ENCODE measurements at regions not wholly inside any gene's neighbourhood (a gene's known extent, or its start where the extent isn't known, plus 50 kb on each side); places are given as distances from the start of the nearest gene placed in this dataset.

GRCh38 chr11:37710031-37710430, 1112.0 kb upstream of the RAG2 start:
- no peaks in the 10 kb centered on the region for H3K36me3 ChIP-seq
- TF ChIP-seq, protein P1, sequence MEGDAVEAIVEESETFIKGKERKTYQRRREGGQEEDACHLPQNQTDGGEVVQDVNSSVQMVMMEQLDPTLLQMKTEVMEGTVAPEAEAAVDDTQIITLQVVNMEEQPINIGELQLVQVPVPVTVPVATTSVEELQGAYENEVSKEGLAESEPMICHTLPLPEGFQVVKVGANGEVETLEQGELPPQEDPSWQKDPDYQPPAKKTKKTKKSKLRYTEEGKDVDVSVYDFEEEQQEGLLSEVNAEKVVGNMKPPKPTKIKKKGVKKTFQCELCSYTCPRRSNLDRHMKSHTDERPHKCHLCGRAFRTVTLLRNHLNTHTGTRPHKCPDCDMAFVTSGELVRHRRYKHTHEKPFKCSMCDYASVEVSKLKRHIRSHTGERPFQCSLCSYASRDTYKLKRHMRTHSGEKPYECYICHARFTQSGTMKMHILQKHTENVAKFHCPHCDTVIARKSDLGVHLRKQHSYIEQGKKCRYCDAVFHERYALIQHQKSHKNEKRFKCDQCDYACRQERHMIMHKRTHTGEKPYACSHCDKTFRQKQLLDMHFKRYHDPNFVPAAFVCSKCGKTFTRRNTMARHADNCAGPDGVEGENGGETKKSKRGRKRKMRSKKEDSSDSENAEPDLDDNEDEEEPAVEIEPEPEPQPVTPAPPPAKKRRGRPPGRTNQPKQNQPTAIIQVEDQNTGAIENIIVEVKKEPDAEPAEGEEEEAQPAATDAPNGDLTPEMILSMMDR (IDR thresholded peaks at IDR 0.05; ENCODE audit: borderline replicate concordance), result no peak
- no peak overlapping the region for H3K27ac ChIP-seq (replicated peaks)
- no peaks in the 10 kb centered on the region for H3K27me3 ChIP-seq (ENCODE audit: low read depth)
- no peaks in the 10 kb centered on the region for H3K4me1 ChIP-seq
- intact Hi-C loops (cut with micrococcal nuclease), result no loop called here
- H3K9me3 ChIP-seq (replicated peaks), result no peaks in the 10 kb centered on the region
- no peak for DNase-seq
- no peak overlapping the region for H3K4me3 ChIP-seq

DNA sequence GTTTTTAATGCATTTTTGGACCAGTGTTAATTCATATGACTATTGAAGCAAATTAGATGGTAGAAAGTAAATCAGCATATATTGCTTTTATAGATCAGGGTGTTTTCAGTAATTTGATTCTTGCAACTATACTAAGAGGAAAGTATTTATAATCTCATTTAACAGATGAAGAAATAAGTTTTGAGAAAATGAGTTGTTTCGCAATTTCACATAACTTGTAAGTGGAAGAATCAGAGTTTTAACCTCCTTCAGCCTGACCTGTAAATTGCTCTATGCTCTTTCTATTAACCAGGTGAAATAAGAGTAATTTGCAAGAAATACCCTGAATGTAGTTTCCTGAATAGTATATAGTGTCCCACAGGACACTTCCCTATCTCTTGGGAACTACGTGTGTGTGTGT, 1106.8 kb upstream of the RAG2 start:
- no peak overlapping the region for H3K4me3 ChIP-seq
- H3K36me3 ChIP-seq, result no peaks in the 10 kb centered on the region
- H3K27me3 ChIP-seq (ENCODE audit: low read depth), result no peaks in the 10 kb centered on the region
- H3K4me1 ChIP-seq, result no peaks in the 10 kb centered on the region
- TF ChIP-seq, protein P1 (IDR thresholded peaks at IDR 0.05; ENCODE audit: borderline replicate concordance), result no peak
- no peak overlapping the region for H3K27ac ChIP-seq (replicated peaks)
- H3K9me3 ChIP-seq (replicated peaks), result peaks cover 9% of the 10 kb centered on the region
- no peak for DNase-seq
- intact Hi-C loops (cut with micrococcal nuclease), result no loop called here

DNA sequence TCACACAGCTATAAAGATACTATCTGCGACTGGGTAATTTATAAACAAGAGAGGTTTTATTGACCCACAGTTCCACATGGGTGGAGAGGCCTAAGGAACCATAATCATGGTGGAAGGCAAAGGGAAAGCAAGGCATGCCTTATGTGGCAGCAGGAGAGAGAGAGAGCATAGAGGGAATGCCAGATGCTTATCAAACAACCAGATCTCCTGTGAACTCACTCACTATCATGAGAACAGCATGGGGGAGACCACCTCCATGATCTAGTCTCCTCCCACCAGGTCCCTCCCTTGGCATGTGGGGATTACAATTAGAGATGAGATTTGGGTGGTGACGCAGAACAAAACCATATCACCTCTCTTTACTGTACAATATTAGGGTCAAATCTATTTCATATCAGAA, 1101.6 kb upstream of the RAG2 start:
- intact Hi-C loops (cut with micrococcal nuclease), result no loop called here
- H3K27ac ChIP-seq (replicated peaks), result no peak overlapping the region
- TF ChIP-seq, protein P1 (IDR thresholded peaks at IDR 0.05; ENCODE audit: borderline replicate concordance), result no peak

DNA sequence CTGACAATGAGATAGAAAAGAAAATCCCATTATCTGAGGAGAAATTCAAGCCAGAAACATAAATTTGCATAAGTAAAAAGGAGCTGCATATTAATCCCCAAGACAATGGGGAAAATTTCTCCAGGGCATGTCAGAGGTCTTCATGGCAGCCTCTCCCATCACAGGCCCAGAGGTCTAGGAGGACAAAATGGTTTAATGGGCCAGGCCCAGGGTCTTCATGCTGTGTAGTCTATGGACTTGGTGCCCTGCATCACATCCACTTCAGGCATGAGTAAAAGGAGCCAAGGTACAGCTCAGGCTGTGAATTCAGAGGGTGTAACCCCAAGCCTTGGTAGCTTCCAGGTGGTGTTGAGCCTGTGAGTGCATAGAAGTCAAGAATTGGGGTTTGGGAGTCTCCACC, 1097.2 kb upstream of the RAG2 start:
- no peak for DNase-seq
- H3K27ac ChIP-seq (replicated peaks), result no peak overlapping the region
- H3K27me3 ChIP-seq (ENCODE audit: low read depth), result no peaks in the 10 kb centered on the region
- H3K4me3 ChIP-seq, result no peak overlapping the region
- TF ChIP-seq, protein P1 (IDR thresholded peaks at IDR 0.05; ENCODE audit: borderline replicate concordance), result no peak
- H3K9me3 ChIP-seq (replicated peaks), result peaks cover 45% of the 10 kb centered on the region
- H3K36me3 ChIP-seq, result no peaks in the 10 kb centered on the region
- intact Hi-C loops (cut with micrococcal nuclease), result no loop called here
- H3K4me1 ChIP-seq, result no peaks in the 10 kb centered on the region

More for the DNA sequence above, 1101.6 kb upstream of the RAG2 start:
- H3K4me3 ChIP-seq, result no peak overlapping the region
- no peaks in the 10 kb centered on the region for H3K36me3 ChIP-seq
- peaks cover 31% of the 10 kb centered on the region for H3K9me3 ChIP-seq (replicated peaks)
- H3K27me3 ChIP-seq (ENCODE audit: low read depth), result no peaks in the 10 kb centered on the region
- no peaks in the 10 kb centered on the region for H3K4me1 ChIP-seq
- DNase-seq, result no peak

DNA sequence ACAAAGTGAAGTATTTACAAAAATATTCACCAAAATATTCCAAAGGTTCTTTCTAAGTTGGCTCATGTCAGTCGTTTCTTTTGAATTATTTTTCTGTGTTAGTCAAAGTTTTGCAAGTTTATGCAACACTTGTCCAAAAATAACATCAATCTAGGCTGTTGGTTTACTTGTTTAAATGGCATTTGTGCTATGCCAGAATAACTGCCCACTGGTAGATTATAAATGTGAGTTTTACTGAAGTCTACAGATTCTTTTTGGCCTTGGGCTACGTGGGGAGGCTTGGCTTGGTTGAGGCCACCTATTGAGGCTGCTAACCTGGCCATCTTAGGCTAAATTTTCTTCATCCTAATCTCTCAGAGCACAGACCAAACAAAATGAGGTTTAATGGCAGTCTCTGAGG, 1091.9 kb upstream of the RAG2 start:
- intact Hi-C loops (cut with micrococcal nuclease), result no loop called here
- H3K27ac ChIP-seq (replicated peaks), result no peak overlapping the region
- DNase-seq, result no peak
- no peaks in the 10 kb centered on the region for H3K4me1 ChIP-seq
- no peaks in the 10 kb centered on the region for H3K36me3 ChIP-seq
- peaks cover 32% of the 10 kb centered on the region for H3K9me3 ChIP-seq (replicated peaks)
- no peaks in the 10 kb centered on the region for H3K27me3 ChIP-seq (ENCODE audit: low read depth)
- TF ChIP-seq, protein P1 (IDR thresholded peaks at IDR 0.05; ENCODE audit: borderline replicate concordance), result no peak
- H3K4me3 ChIP-seq, result no peak overlapping the region

DNA sequence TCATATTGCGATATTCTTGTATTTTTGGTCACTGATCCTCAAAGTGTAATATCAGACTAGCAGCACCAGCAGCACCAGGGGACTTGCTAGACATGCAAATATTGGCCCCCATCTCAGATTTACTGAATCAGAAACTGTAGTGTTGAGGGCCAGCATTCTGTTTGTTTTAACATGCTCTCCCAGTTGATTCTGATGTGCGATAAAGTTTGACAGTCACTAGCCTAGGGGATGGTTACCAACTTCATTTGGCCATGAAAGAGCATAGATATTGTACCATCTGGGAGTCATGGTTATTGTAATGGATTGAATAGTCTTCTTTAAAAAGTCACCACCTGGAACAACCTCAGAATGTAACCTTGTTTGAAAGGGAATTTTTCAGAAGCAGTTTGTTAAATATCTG, 1090.4 kb upstream of the RAG2 start:
- no peaks in the 10 kb centered on the region for H3K27me3 ChIP-seq (ENCODE audit: low read depth)
- no peaks in the 10 kb centered on the region for H3K36me3 ChIP-seq
- intact Hi-C loops (cut with micrococcal nuclease), result no loop called here
- no peak for DNase-seq
- no peaks in the 10 kb centered on the region for H3K4me1 ChIP-seq
- H3K27ac ChIP-seq (replicated peaks), result no peak overlapping the region
- no peak overlapping the region for H3K4me3 ChIP-seq
- peaks cover 20% of the 10 kb centered on the region for H3K9me3 ChIP-seq (replicated peaks)
- TF ChIP-seq, protein P1 (IDR thresholded peaks at IDR 0.05; ENCODE audit: borderline replicate concordance), result no peak

All from left ventricle myocardium inferior (tissue), 1 donor.